Activated T-helper 1 cell treated with anti-CD3 and anti-CD28 coated beads, Interleukin-12 subunit alpha, Interleukin-12 subunit beta, Interleukin-2, Interleukin-4 antibody, amounts not matched to agents 30 ng/mL and 10 ng/mL and 1 ng/mL, durations not matched to agents 14 hours and 24 hours and 36 hours (primary cell): ENCODE measurements at regions not wholly inside any gene's neighbourhood (a gene's known extent, or its start where the extent isn't known, plus 50 kb on each side); places are given as distances from the start of the nearest gene placed in this dataset.
"Not testable (repeated sequence)": the region's sequence is repeated elsewhere in the genome, so short reads cannot be mapped to it uniquely, and the experiment has no call there.

Experiments
- DNase-seq: peaks from one replicate; pipeline ENCODE4 v3.0.0; 2021; ENCODE audit warnings: low spot score
- H3K27ac Mint-ChIP-seq: one replicate; pipeline ENCODE4 v1.8.0; 2021; ENCODE audit warnings: mild to moderate bottlenecking, mixed read lengths
- H3K27me3 Mint-ChIP-seq: one replicate; pipeline ENCODE4 v1.8.0; 2022; ENCODE audit warnings: mild to moderate bottlenecking, moderate library complexity, mixed read lengths; ENCODE audit not compliant: insufficient read depth
- H3K36me3 Mint-ChIP-seq: one replicate; pipeline ENCODE4 v1.8.0; 2021; ENCODE audit warnings: low read depth, mixed read lengths
- H3K4me1 Mint-ChIP-seq: one replicate; pipeline ENCODE4 v1.8.0; 2021; ENCODE audit warnings: low read depth, mixed read lengths
- H3K4me3 Mint-ChIP-seq: one replicate; pipeline ENCODE4 v1.8.0; 2021; ENCODE audit warnings: mild to moderate bottlenecking, moderate library complexity, mixed read lengths
- H3K9me3 Mint-ChIP-seq: one replicate; pipeline ENCODE4 v1.8.0; 2021; ENCODE audit warnings: mixed read lengths
- intact Hi-C: fragments of 100-400 bp; cut with micrococcal nuclease; formaldehyde crosslinking; loops from one replicate; pipeline ENCODE4 v1.15.1; 2024

GRCh38 chr13:50529154-50529882 is 314.2 kb downstream of the DLEU7 start:
- intact Hi-C loops: loop anchor here (5.0 kb wide), 1 partner anchor 397 kb away; no protein-coding TSS in a partner anchor
- H3K4me3 Mint-ChIP-seq: no peak overlapping the region
- DNase-seq: no peak
- peaks cover 19% of the 10 kb centered on the region for H3K27me3 Mint-ChIP-seq
- H3K9me3 Mint-ChIP-seq: peaks cover 6% of the 10 kb centered on the region
- H3K4me1 Mint-ChIP-seq: peaks cover 45% of the 10 kb centered on the region
- peak overlapping the region; percentile 59 for H3K27ac Mint-ChIP-seq
- H3K36me3 Mint-ChIP-seq: peaks cover 2% of the 10 kb centered on the region

GRCh38 chr13:50531917-50532899 is 311.3 kb downstream of the DLEU7 start:
- Mint-ChIP-seq H3K36me3 (peaks cover 9% of the 10 kb centered on the region), H3K27me3 (peaks cover 14% of the 10 kb centered on the region), H3K4me3 (no peak overlapping the region), H3K4me1 (peaks cover 32% of the 10 kb centered on the region), H3K27ac (no peak overlapping the region), H3K9me3 (peaks cover 28% of the 10 kb centered on the region)
- DNase-seq: no peak
- intact Hi-C loops: loop anchor here (1.0 to 5.0 kb wide), 6 partner anchors 269 to 556 kb away; partner anchors contain the start of gene TRIM13

GRCh38 chr13:50535050-50535449 is 308.4 kb downstream of the DLEU7 start:
- intact Hi-C loops: no loop called here

GRCh38 chr13:50537029-50537428 is 306.5 kb downstream of the DLEU7 start:
- Mint-ChIP-seq H3K27me3 (peaks cover 13% of the 10 kb centered on the region), H3K4me1 (peaks cover 5% of the 10 kb centered on the region), H3K4me3 (no peak overlapping the region), H3K27ac (no peak overlapping the region), H3K9me3 (peaks cover 51% of the 10 kb centered on the region), H3K36me3 (peaks cover 7% of the 10 kb centered on the region)
- DNase-seq: no peak
- intact Hi-C loops: no loop called here

More at GRCh38 chr13:50535050-50535449, 308.4 kb downstream of the DLEU7 start:
- H3K27ac Mint-ChIP-seq: no peak overlapping the region
- peaks cover 5% of the 10 kb centered on the region for H3K4me1 Mint-ChIP-seq
- no peak for DNase-seq
- no peak overlapping the region for H3K4me3 Mint-ChIP-seq
- H3K36me3 Mint-ChIP-seq: peaks cover 7% of the 10 kb centered on the region
- peaks cover 12% of the 10 kb centered on the region for H3K27me3 Mint-ChIP-seq
- peaks cover 47% of the 10 kb centered on the region for H3K9me3 Mint-ChIP-seq

GRCh38 chr13:50539791-50540530 is 303.5 kb downstream of the DLEU7 start:
- no peak overlapping the region for H3K27ac Mint-ChIP-seq
- H3K4me1 Mint-ChIP-seq: peaks cover 5% of the 10 kb centered on the region
- peaks cover 9% of the 10 kb centered on the region for H3K27me3 Mint-ChIP-seq
- H3K4me3 Mint-ChIP-seq: no peak overlapping the region
- intact Hi-C loops: no loop called here
- DNase-seq: no peak
- H3K36me3 Mint-ChIP-seq: peaks cover 7% of the 10 kb centered on the region
- peaks cover 42% of the 10 kb centered on the region for H3K9me3 Mint-ChIP-seq

- no peak overlapping the region for H3K4me3 Mint-ChIP-seq
- peaks cover 9% of the 10 kb centered on the region for H3K27me3 Mint-ChIP-seq
- no peak overlapping the region for H3K27ac Mint-ChIP-seq
- H3K4me1 Mint-ChIP-seq: no peaks in the 10 kb centered on the region
- H3K36me3 Mint-ChIP-seq: no peaks in the 10 kb centered on the region
- peaks cover 20% of the 10 kb centered on the region for H3K9me3 Mint-ChIP-seq
- intact Hi-C loops: no loop called here
- no peak for DNase-seq
Observed at GRCh38 chr13:50543141-50543540, 300.4 kb downstream of the DLEU7 start.

GRCh38 chr13:50543782-50544181 is 299.7 kb downstream of the DLEU7 start:
- peaks cover 13% of the 10 kb centered on the region for H3K9me3 Mint-ChIP-seq
- peaks cover 9% of the 10 kb centered on the region for H3K27me3 Mint-ChIP-seq
- intact Hi-C loops: no loop called here
- DNase-seq: no peak
- no peaks in the 10 kb centered on the region for H3K4me1 Mint-ChIP-seq
- H3K36me3 Mint-ChIP-seq: no peaks in the 10 kb centered on the region
- H3K27ac Mint-ChIP-seq: no peak overlapping the region
- H3K4me3 Mint-ChIP-seq: no peak overlapping the region

- no peak for DNase-seq
- H3K27ac Mint-ChIP-seq: no peak overlapping the region
- intact Hi-C loops: no loop called here
- no peaks in the 10 kb centered on the region for H3K4me1 Mint-ChIP-seq
- H3K9me3 Mint-ChIP-seq: peaks cover 9% of the 10 kb centered on the region
- H3K36me3 Mint-ChIP-seq: no peaks in the 10 kb centered on the region
- peaks cover 9% of the 10 kb centered on the region for H3K27me3 Mint-ChIP-seq
- no peak overlapping the region for H3K4me3 Mint-ChIP-seq
Observed at GRCh38 chr13:50544211-50544610, 299.3 kb downstream of the DLEU7 start.

GRCh38 chr13:50547175-50547574 is 296.3 kb downstream of the DLEU7 start:
- H3K9me3 Mint-ChIP-seq, intact Hi-C loops, DNase-seq, H3K27ac Mint-ChIP-seq, H3K36me3 Mint-ChIP-seq, H3K4me1 Mint-ChIP-seq, H3K27me3 Mint-ChIP-seq, H3K4me3 Mint-ChIP-seq: not testable (repeated sequence)

GRCh38 chr13:50548586-50548985 is 294.9 kb downstream of the DLEU7 start:
- Mint-ChIP-seq H3K27ac (no peak overlapping the region), H3K9me3 (no peaks in the 10 kb centered on the region), H3K4me3 (no peak overlapping the region), H3K36me3 (no peaks in the 10 kb centered on the region), H3K4me1 (no peaks in the 10 kb centered on the region), H3K27me3 (peaks cover 3% of the 10 kb centered on the region)
- DNase-seq: no peak
- intact Hi-C loops: no loop called here

GRCh38 chr13:50549221-50549942 is 294.1 kb downstream of the DLEU7 start:
- no peaks in the 10 kb centered on the region for H3K9me3 Mint-ChIP-seq
- H3K4me3 Mint-ChIP-seq: no peak overlapping the region
- no peaks in the 10 kb centered on the region for H3K36me3 Mint-ChIP-seq
- H3K27ac Mint-ChIP-seq: no peak overlapping the region
- no peaks in the 10 kb centered on the region for H3K4me1 Mint-ChIP-seq
- H3K27me3 Mint-ChIP-seq: peaks cover 6% of the 10 kb centered on the region
- DNase-seq: no peak
- intact Hi-C loops: no loop called here

GRCh38 chr13:50550151-50550550 is 293.3 kb downstream of the DLEU7 start:
- Mint-ChIP-seq H3K4me1 (no peaks in the 10 kb centered on the region), H3K4me3 (no peak overlapping the region), H3K27ac (no peak overlapping the region), H3K9me3 (no peaks in the 10 kb centered on the region), H3K36me3 (no peaks in the 10 kb centered on the region), H3K27me3 (peaks cover 5% of the 10 kb centered on the region)
- DNase-seq: no peak
- intact Hi-C loops: no loop called here
